ENCODE measurements at regions not wholly inside any gene's neighbourhood (a gene's known extent, or its start where the extent isn't known, plus 50 kb on each side); places are given as distances from the start of the nearest gene placed in this dataset.

- no peak for TF ChIP-seq EP300 (IDR thresholded peaks at IDR 0.05)
- no peak for TF ChIP-seq POLR2A (IDR thresholded peaks at IDR 0.05)
- TF ChIP-seq CTCF (IDR thresholded peaks at IDR 0.05) = no peak
- no peak for TF ChIP-seq POLR2AphosphoS5 (IDR thresholded peaks at IDR 0.05)
- H3K9me3 ChIP-seq = no peaks in the 10 kb centered on the region
- H3K4me3 ChIP-seq = no peak overlapping the region
- no peaks in the 10 kb centered on the region for H3K27me3 ChIP-seq
- H3K27ac ChIP-seq = no peak overlapping the region
- peaks cover 0 to 5% (median 0%) of the 10 kb centered on the region in 4 donors for H3K4me1 ChIP-seq
- intact Hi-C loops (cut with DNase I; ENCODE audit: low total_unique reads) = no loop called here
- DNase-seq = no peak
- H3K36me3 ChIP-seq = no peaks in the 10 kb centered on the region
Measured at GRCh38 chr6:14944593-14944992, 301.3 kb upstream of the JARID2 start.

GRCh38 chr6:14945461-14946185 lies 300.2 kb upstream of the JARID2 start:
- Histone ChIP-seq H3K4me3 (no peak overlapping the region), H3K27me3 (no peaks in the 10 kb centered on the region), H3K4me1 (peaks cover 0 to 5% (median 0%) of the 10 kb centered on the region in 4 donors), H3K9me3 (no peaks in the 10 kb centered on the region), H3K36me3 (no peaks in the 10 kb centered on the region), H3K27ac (no peak overlapping the region)
- TF ChIP-seq POLR2A (IDR thresholded peaks at IDR 0.05) = no peak
- no peak for DNase-seq
- WGBS, 5 donors = 88 to 92% (median 91%) methylated on average over 7 of the region's 7 CpGs
- intact Hi-C loops (cut with DNase I; ENCODE audit: low total_unique reads) = no loop called here

- H3K27me3 ChIP-seq = no peaks in the 10 kb centered on the region
- no peak for TF ChIP-seq CTCF (IDR thresholded peaks at IDR 0.05)
- TF ChIP-seq EP300 (IDR thresholded peaks at IDR 0.05) = no peak
- TF ChIP-seq POLR2A (IDR thresholded peaks at IDR 0.05) = no peak
- no peak for TF ChIP-seq POLR2AphosphoS5 (IDR thresholded peaks at IDR 0.05)
- H3K4me3 ChIP-seq = no peak overlapping the region
- intact Hi-C loops (cut with DNase I; ENCODE audit: low total_unique reads) = no loop called here
- H3K36me3 ChIP-seq = no peaks in the 10 kb centered on the region
- no peak overlapping the region for H3K27ac ChIP-seq
- WGBS, 5 donors = 91 to 95% (median 93%) methylated on average over 4 of the region's 4 CpGs
- no peaks in the 10 kb centered on the region for H3K9me3 ChIP-seq
- DNase-seq = no peak
- H3K4me1 ChIP-seq = peaks cover 0 to 5% (median 0%) of the 10 kb centered on the region in 4 donors
Measured at GRCh38 chr6:14946753-14947152, 299.1 kb upstream of the JARID2 start.

- no peak for DNase-seq
- 42 to 68% (median 53%) methylated on average over 7 of the region's 7 CpGs for WGBS, 5 donors
- intact Hi-C loops (cut with DNase I; ENCODE audit: low total_unique reads) = no loop called here
- no peak for TF ChIP-seq EP300 (IDR thresholded peaks at IDR 0.05)
- TF ChIP-seq POLR2A (IDR thresholded peaks at IDR 0.05) = no peak
- TF ChIP-seq POLR2AphosphoS5 (IDR thresholded peaks at IDR 0.05) = no peak
- no peak for TF ChIP-seq CTCF (IDR thresholded peaks at IDR 0.05)
- peaks cover 0 to 5% (median 0%) of the 10 kb centered on the region in 4 donors for H3K4me1 ChIP-seq
- H3K9me3 ChIP-seq = no peaks in the 10 kb centered on the region
- no peak overlapping the region for H3K27ac ChIP-seq
- H3K36me3 ChIP-seq = no peaks in the 10 kb centered on the region
- no peak overlapping the region for H3K4me3 ChIP-seq
- H3K27me3 ChIP-seq = no peaks in the 10 kb centered on the region
Measured at GRCh38 chr6:14948586-14949245, 297.2 kb upstream of the JARID2 start.
